Esophagus squamous epithelium (tissue), 4 donors: ENCODE measurements at regions not wholly inside any gene's neighbourhood (a gene's known extent, or its start where the extent isn't known, plus 50 kb on each side); places are given as distances from the start of the nearest gene placed in this dataset.

Source experiments
- CTCF ChIP-seq, 6 experiments: fragments of 450-650 bp in 4 of 6; fragments of 200-600 bp in 2 of 6; sonication (generic) in 2 of 6; IDR thresholded peaks; one replicate each; pipeline ENCODE4 v1.5.1; 2016 to 2019; ENCODE audit warnings: antibody characterized with exemption in 6 of 6, mild to moderate bottlenecking in 4 of 6, moderate library complexity in 4 of 6
- POLR2A ChIP-seq, 4 donors: fragments of 450-650 bp; IDR thresholded peaks; one replicate each; pipeline ENCODE4 v1.6.1; 2017; ENCODE audit warnings: antibody characterized with exemption in 4 of 4, mild to moderate bottlenecking in 4 of 4, moderate library complexity in 3 of 4

GRCh38 chr21:15653710-15654109 lies 76.1 kb upstream of the USP25 start:
- TF ChIP-seq CTCF (IDR thresholded peaks at IDR 0.05) (no peak), POLR2A (IDR thresholded peaks at IDR 0.05) (no peak)
